ENCODE measurements at regions not wholly inside any gene's neighbourhood (a gene's known extent, or its start where the extent isn't known, plus 50 kb on each side); places are given as distances from the start of the nearest gene placed in this dataset.
"Not testable (repeated sequence)": the region's sequence is repeated elsewhere in the genome, so short reads cannot be mapped to it uniquely, and the experiment has no call there.

GRCh38 chr1:157410457-157410856 is 141.9 kb downstream of the FCRL5 start:
- DNase-seq (ENCODE audit: low read depth in 2 of 3, low spot score in 1 of 3) = no peak

GRCh38 chr1:157409927-157410326 is 142.4 kb downstream of the FCRL5 start:
- DNase-seq (ENCODE audit: low read depth in 2 of 3, low spot score in 1 of 3) = no peak

- DNase-seq (ENCODE audit: low read depth in 2 of 3, low spot score in 1 of 3) = no peak
Measured at GRCh38 chr1:157407917-157408525, 144.3 kb downstream of the FCRL5 start.

GRCh38 chr1:157407367-157407766 is 144.9 kb downstream of the FCRL5 start:
- no peak for DNase-seq (ENCODE audit: low read depth in 2 of 3, low spot score in 1 of 3)

- no peak for DNase-seq (ENCODE audit: low read depth in 2 of 3, low spot score in 1 of 3)
Measured at GRCh38 chr1:157405662-157406061, 146.7 kb downstream of the FCRL5 start.

GRCh38 chr1:157404614-157405013 is 147.7 kb downstream of the FCRL5 start:
- DNase-seq (ENCODE audit: low read depth in 2 of 3, low spot score in 1 of 3) = no peak

GRCh38 chr1:157404063-157404501 is 148.2 kb downstream of the FCRL5 start:
- DNase-seq (ENCODE audit: low read depth in 2 of 3, low spot score in 1 of 3) = no peak

GRCh38 chr1:157403608-157404007 is 148.7 kb downstream of the FCRL5 start:
- DNase-seq (ENCODE audit: low read depth in 2 of 3, low spot score in 1 of 3) = no peak

GRCh38 chr1:157403203-157403602 is 149.1 kb downstream of the FCRL5 start:
- DNase-seq (ENCODE audit: low read depth in 2 of 3, low spot score in 1 of 3) = no peak

- DNase-seq (ENCODE audit: low read depth in 2 of 3, low spot score in 1 of 3) = no peak
Measured at GRCh38 chr1:157400766-157401165, 151.5 kb downstream of the FCRL5 start.

- DNase-seq (ENCODE audit: low read depth in 2 of 3, low spot score in 1 of 3) = peak in 1 of 3 donors; percentile 5
Measured at GRCh38 chr1:157399984-157400382, 152.3 kb downstream of the FCRL5 start.

GRCh38 chr1:157399343-157399983 is 152.9 kb downstream of the FCRL5 start:
- no peak for DNase-seq (ENCODE audit: low read depth in 2 of 3, low spot score in 1 of 3)

- DNase-seq (ENCODE audit: low read depth in 2 of 3, low spot score in 1 of 3) = no peak
Measured at GRCh38 chr1:157390651-157391050, 161.7 kb downstream of the FCRL5 start.

GRCh38 chr1:157388057-157388456 is 164.3 kb downstream of the FCRL5 start:
- DNase-seq (ENCODE audit: low read depth in 2 of 3, low spot score in 1 of 3) = no peak

GRCh38 chr1:157384258-157384657 is 168.1 kb downstream of the FCRL5 start:
- DNase-seq (ENCODE audit: low read depth in 2 of 3, low spot score in 1 of 3) = no peak

GRCh38 chr1:157382351-157382750 is 170.0 kb downstream of the FCRL5 start:
- no peak for DNase-seq (ENCODE audit: low read depth in 2 of 3, low spot score in 1 of 3)

- DNase-seq (ENCODE audit: low read depth in 2 of 3, low spot score in 1 of 3) = no peak
Measured at GRCh38 chr1:157380523-157380922, 171.8 kb downstream of the FCRL5 start.

GRCh38 chr1:157377280-157377713 is 175.0 kb downstream of the FCRL5 start:
- peak in 2 of 3 donors; percentile 4 to 13 for DNase-seq (ENCODE audit: low read depth in 2 of 3, low spot score in 1 of 3)

- DNase-seq (ENCODE audit: low read depth in 2 of 3, low spot score in 1 of 3) = no peak
Measured at GRCh38 chr1:157376681-157377080, 175.6 kb downstream of the FCRL5 start.

GRCh38 chr1:157372311-157372710 is 180.0 kb downstream of the FCRL5 start:
- not testable (repeated sequence) for DNase-seq (ENCODE audit: low read depth in 2 of 3, low spot score in 1 of 3)

GRCh38 chr1:157371826-157372225 is 180.5 kb downstream of the FCRL5 start:
- DNase-seq (ENCODE audit: low read depth in 2 of 3, low spot score in 1 of 3) = no peak

- DNase-seq (ENCODE audit: low read depth in 2 of 3, low spot score in 1 of 3) = no peak
Measured at GRCh38 chr1:157371221-157371620, 181.1 kb downstream of the FCRL5 start.

GRCh38 chr1:157370698-157371097 is 181.6 kb downstream of the FCRL5 start:
- no peak for DNase-seq (ENCODE audit: low read depth in 2 of 3, low spot score in 1 of 3)

Measured in stimulated activated CD4-positive, alpha-beta T cell treated with anti-CD3 and anti-CD28 coated beads, Interleukin-12 subunit alpha, Interleukin-12 subunit beta, amount 100 ng/mL, for 48 hours (primary cell).